ENCODE measurements at regions not wholly inside any gene's neighbourhood (a gene's known extent, or its start where the extent isn't known, plus 50 kb on each side); places are given as distances from the start of the nearest gene placed in this dataset.

- DNase-seq (ENCODE audit: low spot score), result no peak
Measured at GRCh38 chr5:164860896-164861295, 1355.5 kb downstream of the MAT2B start.

- DNase-seq (ENCODE audit: low spot score), result no peak
Measured at GRCh38 chr5:164861610-164862009, 1356.2 kb downstream of the MAT2B start.

GRCh38 chr5:164868761-164869160, 1363.3 kb downstream of the MAT2B start:
- DNase-seq (ENCODE audit: low spot score), result no peak

GRCh38 chr5:164869325-164869724, 1363.9 kb downstream of the MAT2B start:
- DNase-seq (ENCODE audit: low spot score), result no peak

GRCh38 chr5:164876793-164877192, 1371.4 kb downstream of the MAT2B start:
- DNase-seq (ENCODE audit: low spot score), result no peak

- DNase-seq (ENCODE audit: low spot score), result no peak
Measured at GRCh38 chr5:164881442-164881841, 1376.0 kb downstream of the MAT2B start.

- no peak for DNase-seq (ENCODE audit: low spot score)
Measured at GRCh38 chr5:164885179-164885578, 1379.8 kb downstream of the MAT2B start.

GRCh38 chr5:164893071-164893470, 1387.7 kb downstream of the MAT2B start:
- no peak for DNase-seq (ENCODE audit: low spot score)

- DNase-seq (ENCODE audit: low spot score), result no peak
Measured at GRCh38 chr5:164898705-164899104, 1393.3 kb downstream of the MAT2B start.

- DNase-seq (ENCODE audit: low spot score), result no peak
Measured at GRCh38 chr5:164909673-164910072, 1404.3 kb downstream of the MAT2B start.

GRCh38 chr5:164921722-164922121, 1416.3 kb downstream of the MAT2B start:
- DNase-seq (ENCODE audit: low spot score), result no peak

GRCh38 chr5:164934039-164934438, 1428.6 kb downstream of the MAT2B start:
- DNase-seq (ENCODE audit: low spot score), result no peak

GRCh38 chr5:164934561-164934960, 1429.1 kb downstream of the MAT2B start:
- DNase-seq (ENCODE audit: low spot score), result no peak

GRCh38 chr5:164941132-164941531, 1435.7 kb downstream of the MAT2B start:
- DNase-seq (ENCODE audit: low spot score), result no peak

GRCh38 chr5:164950927-164951326, 1445.5 kb downstream of the MAT2B start:
- no peak for DNase-seq (ENCODE audit: low spot score)

- no peak for DNase-seq (ENCODE audit: low spot score)
Measured at GRCh38 chr5:164951570-164951969, 1446.2 kb downstream of the MAT2B start.

GRCh38 chr5:164958688-164959087, 1453.3 kb downstream of the MAT2B start:
- DNase-seq (ENCODE audit: low spot score), result no peak

GRCh38 chr5:164959761-164960160, 1454.3 kb downstream of the MAT2B start:
- DNase-seq (ENCODE audit: low spot score), result no peak

GRCh38 chr5:164962329-164962961, 1457.0 kb downstream of the MAT2B start:
- DNase-seq (ENCODE audit: low spot score), result no peak

- no peak for DNase-seq (ENCODE audit: low spot score)
Measured at GRCh38 chr5:164966611-164967010, 1461.2 kb downstream of the MAT2B start.

GRCh38 chr5:164967354-164967753, 1461.9 kb downstream of the MAT2B start:
- no peak for DNase-seq (ENCODE audit: low spot score)

- DNase-seq (ENCODE audit: low spot score), result no peak
Measured at GRCh38 chr5:164972973-164973372, 1467.6 kb downstream of the MAT2B start.

GRCh38 chr5:164975986-164976385, 1470.6 kb downstream of the MAT2B start:
- DNase-seq (ENCODE audit: low spot score), result no peak

- no peak for DNase-seq (ENCODE audit: low spot score)
Measured at GRCh38 chr5:164980480-164980879, 1475.1 kb downstream of the MAT2B start.

- no peak for DNase-seq (ENCODE audit: low spot score)
Measured at GRCh38 chr5:164998142-164998541, 1492.7 kb downstream of the MAT2B start.
